Vagina (tissue), 2 donors: ENCODE measurements at regions not wholly inside any gene's neighbourhood (a gene's known extent, or its start where the extent isn't known, plus 50 kb on each side); places are given as distances from the start of the nearest gene placed in this dataset.

Source experiments
- DNase-seq, 2 donors: peaks; one replicate each; pipeline ENCODE4 v3.0.0-alpha.2; 2017; ENCODE audit errors: extremely low spot score in 2 of 2
- H3K27ac ChIP-seq: fragments of 200-600 bp; sonication (generic); one replicate; pipeline ENCODE4 v1.5.1; 2019
- H3K27me3 ChIP-seq: fragments of 200-600 bp; sonication (generic); one replicate; pipeline ENCODE4 v1.5.1; 2019
- H3K36me3 ChIP-seq, 2 donors: fragments of 200-600 bp; sonication (generic); one replicate each; pipeline ENCODE4 v1.5.1; 2017 to 2019
- H3K4me1 ChIP-seq: fragments of 200-600 bp; sonication (generic); one replicate; pipeline ENCODE4 v1.5.1; 2019
- H3K4me3 ChIP-seq, 2 donors: fragments of 200-600 bp; sonication (generic); 1 replicate in 1 of 2; 2 replicates in 1 of 2; pipeline ENCODE4 v1.5.1; 2016 to 2019
- H3K9me3 ChIP-seq: fragments of 200-600 bp; sonication (generic); one replicate; pipeline ENCODE4 v1.5.1; 2019
- CTCF ChIP-seq, 3 experiments: fragments of 450-650 bp in 2 of 3; fragments of 200-600 bp in 1 of 3; sonication (generic) in 1 of 3; IDR thresholded peaks; one replicate each; pipeline ENCODE4 v1.5.1; 2017 to 2019; ENCODE audit warnings: antibody characterized with exemption in 3 of 3, mild to moderate bottlenecking in 2 of 3, moderate library complexity in 2 of 3
- POLR2A ChIP-seq, 2 donors: fragments of 450-650 bp; IDR thresholded peaks; one replicate each; pipeline ENCODE4 v1.6.1; 2017; ENCODE audit warnings: antibody characterized with exemption in 2 of 2, mild to moderate bottlenecking in 2 of 2, moderate library complexity in 2 of 2
- POLR2AphosphoS5 ChIP-seq, 2 donors: sonication (generic); formaldehyde crosslinking; IDR thresholded peaks; one replicate each; pipeline ENCODE4 v1.9.0; 2017; ENCODE audit warnings: antibody characterized with exemption in 2 of 2, mild to moderate bottlenecking in 2 of 2, low read depth in 1 of 2; ENCODE audit not compliant: insufficient read depth in 1 of 2
- intact Hi-C: fragments of 100-400 bp; cut with DNase I; formaldehyde crosslinking; loops from one replicate; pipeline ENCODE4 v1.15.1; 2023

- DNase-seq, result no peak
- no peaks in the 10 kb centered on the region for H3K36me3 ChIP-seq
- H3K27ac ChIP-seq, result no peak overlapping the region
- intact Hi-C loops, result no loop called here
- no peaks in the 10 kb centered on the region for H3K9me3 ChIP-seq
- H3K4me3 ChIP-seq, result no peak overlapping the region
- no peaks in the 10 kb centered on the region for H3K27me3 ChIP-seq
- H3K4me1 ChIP-seq, result no peaks in the 10 kb centered on the region
- TF ChIP-seq POLR2A (IDR thresholded peaks at IDR 0.05) (no peak), CTCF (IDR thresholded peaks at IDR 0.05) (no peak), POLR2AphosphoS5 (IDR thresholded peaks at IDR 0.05; ENCODE audit: insufficient read depth in 1 of 2, low read depth in 1 of 2) (no peak)
Measured at GRCh38 chr21:21907271-21907670, 909.1 kb downstream of the NCAM2 start.

DNA sequence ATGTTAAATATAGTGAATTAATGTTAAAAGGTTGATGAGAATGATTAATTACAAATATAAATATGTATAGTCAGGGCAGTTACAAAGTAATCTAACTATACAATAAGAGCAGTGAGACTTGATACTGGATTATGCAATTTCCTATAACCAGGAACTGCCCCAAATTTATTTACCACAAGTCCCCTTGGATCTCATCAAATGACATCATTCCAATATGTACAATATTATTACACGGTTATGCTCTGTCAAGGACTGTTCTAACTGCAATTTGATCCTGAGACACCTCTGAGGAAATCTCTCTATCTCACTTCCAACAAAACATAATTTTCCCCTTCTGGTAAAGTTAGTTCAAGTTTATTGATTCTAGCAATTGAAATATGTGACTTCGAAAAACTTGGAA, 917.6 kb downstream of the NCAM2 start:
- Histone ChIP-seq H3K27me3 (no peaks in the 10 kb centered on the region), H3K27ac (no peak overlapping the region), H3K9me3 (no peaks in the 10 kb centered on the region), H3K4me1 (no peaks in the 10 kb centered on the region), H3K36me3 (no peaks in the 10 kb centered on the region), H3K4me3 (no peak overlapping the region)
- intact Hi-C loops, result no loop called here
- TF ChIP-seq POLR2A (IDR thresholded peaks at IDR 0.05), result no peak
- no peak for TF ChIP-seq CTCF (IDR thresholded peaks at IDR 0.05)
- no peak for TF ChIP-seq POLR2AphosphoS5 (IDR thresholded peaks at IDR 0.05; ENCODE audit: insufficient read depth in 1 of 2, low read depth in 1 of 2)
- DNase-seq, result no peak

DNA sequence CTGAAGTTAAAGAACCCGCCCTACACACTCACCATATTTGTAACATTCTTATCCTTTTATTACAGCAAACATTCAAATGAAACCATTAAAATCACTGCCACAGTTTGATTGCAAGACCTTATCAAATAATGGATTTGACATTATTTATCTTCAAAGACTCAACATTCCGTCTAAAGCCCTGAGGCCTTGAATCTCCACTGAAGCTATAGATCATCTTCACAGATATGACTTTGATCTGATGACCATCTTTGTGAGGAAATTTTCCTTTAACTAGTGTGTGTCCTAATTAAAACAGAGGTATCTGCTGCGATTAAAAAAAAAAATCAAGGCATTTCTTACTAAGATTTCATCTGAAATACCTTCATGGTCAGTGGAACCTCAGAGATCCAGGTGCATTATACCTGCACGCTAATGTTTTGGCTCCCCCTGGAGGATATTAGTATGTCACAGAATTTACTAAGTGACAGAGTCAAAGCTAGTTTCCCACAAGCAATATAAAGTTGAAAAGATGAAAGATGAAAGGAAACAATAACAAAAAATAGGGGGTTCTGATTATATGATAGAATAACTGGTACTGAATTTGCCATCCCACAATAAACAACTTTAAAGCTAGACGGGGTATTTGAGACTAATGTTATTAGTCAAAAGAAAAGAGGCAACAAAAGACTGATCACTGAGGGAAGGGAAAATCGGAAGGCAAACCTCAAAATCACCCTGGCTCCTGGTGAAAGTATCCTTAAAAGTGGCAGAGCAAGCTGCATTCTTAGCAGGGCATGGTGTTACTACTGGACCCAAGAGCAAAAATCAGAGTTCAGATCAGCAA, 923.4 kb downstream of the NCAM2 start:
- Histone ChIP-seq H3K27ac (no peak overlapping the region), H3K4me1 (no peaks in the 10 kb centered on the region), H3K9me3 (no peaks in the 10 kb centered on the region), H3K36me3 (no peaks in the 10 kb centered on the region), H3K27me3 (no peaks in the 10 kb centered on the region), H3K4me3 (no peak overlapping the region)
- TF ChIP-seq CTCF (IDR thresholded peaks at IDR 0.05), result peak in 2 of 3 experiments; percentile 29
- TF ChIP-seq POLR2A (IDR thresholded peaks at IDR 0.05), result no peak
- DNase-seq, result no peak
- intact Hi-C loops, result no loop called here

DNA sequence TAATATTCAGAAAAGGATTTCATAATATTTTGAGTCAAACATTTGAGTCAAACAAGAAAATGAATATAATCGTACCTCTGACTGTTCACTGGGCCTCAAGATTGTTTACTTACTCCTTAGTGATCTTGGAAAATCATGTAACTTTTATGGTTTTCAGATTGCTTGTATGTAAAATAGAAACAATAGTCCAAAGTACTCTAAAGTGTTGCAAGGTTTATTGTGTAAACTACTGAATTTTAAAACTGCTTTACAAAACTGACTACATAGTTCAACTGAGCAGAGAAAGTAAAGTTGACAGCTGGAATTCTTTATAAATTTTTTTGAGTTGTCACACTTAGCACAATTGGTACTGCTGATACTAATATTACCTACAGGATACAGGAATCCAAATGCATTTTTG, 931.0 kb downstream of the NCAM2 start:
- no peaks in the 10 kb centered on the region for H3K4me1 ChIP-seq
- no peak overlapping the region for H3K27ac ChIP-seq
- no peak for DNase-seq
- H3K36me3 ChIP-seq, result no peaks in the 10 kb centered on the region
- H3K4me3 ChIP-seq, result no peak overlapping the region
- intact Hi-C loops, result no loop called here
- H3K9me3 ChIP-seq, result no peaks in the 10 kb centered on the region
- TF ChIP-seq POLR2AphosphoS5 (IDR thresholded peaks at IDR 0.05; ENCODE audit: insufficient read depth in 1 of 2, low read depth in 1 of 2), result no peak
- no peak for TF ChIP-seq POLR2A (IDR thresholded peaks at IDR 0.05)
- no peak for TF ChIP-seq CTCF (IDR thresholded peaks at IDR 0.05)
- no peaks in the 10 kb centered on the region for H3K27me3 ChIP-seq

GRCh38 chr21:21929789-21930188, 931.6 kb downstream of the NCAM2 start:
- TF ChIP-seq POLR2AphosphoS5 (IDR thresholded peaks at IDR 0.05; ENCODE audit: insufficient read depth in 1 of 2, low read depth in 1 of 2) (no peak), CTCF (IDR thresholded peaks at IDR 0.05) (no peak), POLR2A (IDR thresholded peaks at IDR 0.05) (no peak)
- H3K27me3 ChIP-seq, result no peaks in the 10 kb centered on the region
- intact Hi-C loops, result no loop called here
- no peaks in the 10 kb centered on the region for H3K36me3 ChIP-seq
- no peak for DNase-seq
- H3K27ac ChIP-seq, result no peak overlapping the region
- no peak overlapping the region for H3K4me3 ChIP-seq
- no peaks in the 10 kb centered on the region for H3K4me1 ChIP-seq
- no peaks in the 10 kb centered on the region for H3K9me3 ChIP-seq
